H1 (cell line): ENCODE measurements at regions not wholly inside any gene's neighbourhood (a gene's known extent, or its start where the extent isn't known, plus 50 kb on each side); places are given as distances from the start of the nearest gene placed in this dataset.

Experiments
- CTCF ChIA-PET: fragments of 300-600 bp; sonication (Branson Sonifier 250); formaldehyde crosslinking; loops from one replicate; lab custom pipeline; 2021; ENCODE audit not compliant: partially characterized antibody; lab: Charles Lee
- POLR2A ChIA-PET: fragments of 300-600 bp; sonication (Branson Sonifier 250); formaldehyde crosslinking; loops from one replicate; lab custom pipeline; 2021; ENCODE audit warnings: inconsistent platforms; ENCODE audit not compliant: partially characterized antibody; lab: Charles Lee
- DNase-seq, 2 experiments: peaks; one replicate each; pipeline versions ENCODE4 v3.0.0 to v3.0.0-alpha.2; 2010 to 2022; ENCODE audit warnings: low spot score in 2 of 2, low read depth in 1 of 2, mixed read lengths in 1 of 2
- FAIRE-seq: peaks from 2 replicates; lab custom pipeline; 2011; peaks lifted over from hg19 to GRCh38; lab: Jason Lieb, UNC
- H2AFZ ChIP-seq: 2 replicates; pipeline ENCODE4 v1.8.1; 2012; ENCODE audit warnings: low read length, inconsistent platforms
- H2AK5ac ChIP-seq: 2 replicates; pipeline ENCODE4 v1.6.1; 2013; ENCODE audit warnings: low read depth, low read length
- H2BK120ac ChIP-seq: replicated peaks from 2 replicates; pipeline ENCODE3; 2013; ENCODE audit warnings: low read depth, low read length, inconsistent platforms
- H2BK12ac ChIP-seq: 2 replicates; pipeline ENCODE4 v1.6.1; 2013; ENCODE audit warnings: low read depth, low read length
- H2BK15ac ChIP-seq: 2 replicates; pipeline ENCODE4 v1.6.1; 2013; ENCODE audit warnings: low read length
- H2BK20ac ChIP-seq: 2 replicates; pipeline ENCODE4 v1.6.1; 2013; ENCODE audit warnings: low read length
- H2BK5ac ChIP-seq: 2 replicates; pipeline ENCODE4 v1.6.1; 2013; ENCODE audit warnings: low read depth, low read length
- H3K14ac ChIP-seq: 2 replicates; pipeline ENCODE4 v1.6.1; 2013; ENCODE audit warnings: inconsistent platforms; ENCODE audit not compliant: insufficient read length
- H3K18ac ChIP-seq: 2 replicates; pipeline ENCODE4 v1.6.1; 2013; ENCODE audit warnings: low read length; ENCODE audit errors: extremely low read depth
- H3K23ac ChIP-seq: 2 replicates; pipeline ENCODE4 v1.6.1; 2013; ENCODE audit warnings: inconsistent platforms; ENCODE audit not compliant: insufficient read length
- H3K23me2 ChIP-seq: 2 replicates; pipeline ENCODE4 v1.6.1; 2013; ENCODE audit warnings: low read depth, low read length
- H3K27ac ChIP-seq: 2 replicates; pipeline ENCODE4 v1.6.1; 2011; ENCODE audit warnings: low read depth, low read length, inconsistent platforms
- H3K27me3 ChIP-seq, 4 experiments: replicated peaks in 1 of 4; 1 replicate in 1 of 4; 2 replicates in 3 of 4; pipeline versions ENCODE4 v1.6.1 to v1.8.1; 2011 to 2013; ENCODE audit warnings: low read length in 3 of 4, mild to moderate bottlenecking in 3 of 4, inconsistent platforms in 2 of 4, mixed read lengths in 2 of 4, moderate library complexity in 1 of 4; ENCODE audit not compliant: control insufficient read depth in 3 of 4, insufficient read depth in 3 of 4; ENCODE audit errors: extremely low read depth in 1 of 4
- H3K36me3 ChIP-seq, 4 experiments: 2 replicates each; pipeline versions ENCODE4 v1.6.1 to v1.8.1; 2011 to 2013; ENCODE audit warnings: mild to moderate bottlenecking in 4 of 4, low read length in 3 of 4, moderate library complexity in 2 of 4, control low read depth in 1 of 4, inconsistent platforms in 1 of 4; ENCODE audit not compliant: insufficient read depth in 4 of 4, control insufficient read depth in 2 of 4
- H3K4ac ChIP-seq: replicated peaks from 2 replicates; pipeline ENCODE3; 2013; ENCODE audit warnings: low read length, low read depth, mixed read lengths, inconsistent platforms; ENCODE audit not compliant: insufficient read length
- H3K4me1 ChIP-seq, 4 experiments: replicated peaks in 1 of 4; 1 replicate in 1 of 4; 2 replicates in 3 of 4; pipeline versions ENCODE4 v1.6.1 to v1.8.1; 2011 to 2013; ENCODE audit warnings: low read length in 3 of 4, inconsistent platforms in 2 of 4, mixed read lengths in 1 of 4; ENCODE audit not compliant: insufficient read depth in 4 of 4, control insufficient read depth in 3 of 4
- H3K4me2 ChIP-seq, 2 experiments: 2 replicates each; pipeline versions ENCODE4 v1.6.1 to v1.8.1; 2011 to 2013; ENCODE audit warnings: low read depth in 2 of 2, low read length in 2 of 2, control low read depth in 1 of 2, inconsistent platforms in 1 of 2, mild to moderate bottlenecking in 1 of 2; ENCODE audit not compliant: insufficient read depth in 1 of 2
- H3K4me3 ChIP-seq, 4 experiments: fragments of 200-600, 300-600 bp in 1 of 4; sonication (generic), shearing (Covaris generic), sonication (Bioruptor Twin) in 1 of 4; 2 replicates each; pipeline versions ENCODE4 v1.5.1 to v1.8.1; 2011 to 2016; ENCODE audit warnings: low read length in 4 of 4, low read depth in 3 of 4, control low read depth in 2 of 4, inconsistent platforms in 2 of 4, mild to moderate bottlenecking in 2 of 4, mixed read lengths in 1 of 4, moderate library complexity in 1 of 4; ENCODE audit not compliant: insufficient read depth in 2 of 4; ENCODE audit errors: extremely low read depth in 1 of 4
- H3K56ac ChIP-seq: replicated peaks from 2 replicates; pipeline ENCODE3; 2013; ENCODE audit warnings: low read depth, mild to moderate bottlenecking, mixed read lengths, low read length, inconsistent platforms; ENCODE audit not compliant: insufficient read length
- H3K79me1 ChIP-seq: 2 replicates; pipeline ENCODE4 v1.6.1; 2013; ENCODE audit warnings: low read depth, low read length, control low read depth
- H3K79me2 ChIP-seq, 2 experiments: 2 replicates each; pipeline versions ENCODE4 v1.6.1 to v1.8.1; 2012 to 2013; ENCODE audit warnings: low read length in 2 of 2, mild to moderate bottlenecking in 2 of 2, inconsistent platforms in 1 of 2; ENCODE audit not compliant: insufficient read depth in 2 of 2, control insufficient read depth in 1 of 2
- H3K9ac ChIP-seq, 4 experiments: replicated peaks in 1 of 4; 1 replicate in 1 of 4; 2 replicates in 3 of 4; pipeline versions ENCODE4 v1.6.1 to v1.8.1; 2011 to 2013; ENCODE audit warnings: low read depth in 3 of 4, low read length in 3 of 4, control low read depth in 2 of 4, mild to moderate bottlenecking in 2 of 4, moderate library complexity in 2 of 4, inconsistent platforms in 1 of 4; ENCODE audit errors: extremely low read depth in 1 of 4
- H3K9me3 ChIP-seq, 2 experiments: 2 replicates each; pipeline versions ENCODE4 v1.6.1 to v1.8.1; 2012 to 2013; ENCODE audit warnings: mild to moderate bottlenecking in 2 of 2, moderate library complexity in 2 of 2, control low read depth in 1 of 2, inconsistent platforms in 1 of 2, low read depth in 1 of 2, low read length in 1 of 2, mixed read lengths in 1 of 2; ENCODE audit not compliant: insufficient read depth in 2 of 2
- H4K20me1 ChIP-seq, 2 experiments: replicated peaks in 1 of 2; 2 replicates each; pipeline versions ENCODE3 to v1.8.1; 2011 to 2013; ENCODE audit warnings: inconsistent platforms in 2 of 2, low read length in 2 of 2, mild to moderate bottlenecking in 1 of 2; ENCODE audit not compliant: insufficient read depth in 2 of 2, control insufficient read depth in 1 of 2
- H4K5ac ChIP-seq: 2 replicates; pipeline ENCODE4 v1.6.1; 2013; ENCODE audit warnings: low read length, low read depth, mixed read lengths, inconsistent platforms; ENCODE audit not compliant: insufficient read length
- H4K8ac ChIP-seq: 2 replicates; pipeline ENCODE4 v1.8.0; 2013; ENCODE audit warnings: mild to moderate bottlenecking, moderate library complexity, low read length, inconsistent platforms; ENCODE audit not compliant: insufficient read depth; ENCODE audit errors: extremely low read depth
- H4K91ac ChIP-seq: replicated peaks from 2 replicates; pipeline ENCODE3; 2013; ENCODE audit warnings: low read length, mixed read lengths, inconsistent platforms; ENCODE audit not compliant: insufficient read length
- BACH1 ChIP-seq: IDR thresholded peaks from 2 replicates; pipeline ENCODE4 v1.6.1; 2012; ENCODE audit warnings: low read length, improper control_type of control experiment
- BCL11A ChIP-seq, 2 experiments: IDR thresholded peaks; one replicate each; pipeline ENCODE4 v1.6.1; 2011; ENCODE audit warnings: low read depth in 2 of 2, low read length in 2 of 2, mild to moderate bottlenecking in 2 of 2
- CBX5 ChIP-seq: fragments of 300-800, 300-1000 bp; sonication (generic); IDR thresholded peaks from 2 replicates; pipeline ENCODE4 v1.7.1; 2016; ENCODE audit warnings: antibody characterized with exemption, low read length, low read depth
- CBX8 ChIP-seq: fragments of 300-800, 300-1000 bp; sonication (generic); IDR thresholded peaks from 2 replicates; pipeline ENCODE4 v1.7.1; 2016; ENCODE audit warnings: low read depth, low read length, borderline replicate concordance
- CEBPB ChIP-seq: IDR thresholded peaks from 2 replicates; pipeline ENCODE4 v1.6.1; 2012; ENCODE audit warnings: low read depth, low read length
- CTBP2 ChIP-seq: IDR thresholded peaks from 2 replicates; pipeline ENCODE4 v1.7.0; 2011; ENCODE audit warnings: borderline replicate concordance, mild to moderate bottlenecking, moderate library complexity, mixed read lengths, low read length; ENCODE audit not compliant: insufficient read depth, insufficient read length
- EGR1 ChIP-seq: IDR thresholded peaks from 2 replicates; pipeline ENCODE4 v1.6.1; 2011; ENCODE audit warnings: low read depth, low read length, borderline replicate concordance
- FOSL1 ChIP-seq: IDR thresholded peaks from 2 replicates; pipeline ENCODE4 v1.6.1; 2011; ENCODE audit warnings: mild to moderate bottlenecking, low read depth, low read length, moderate library complexity; ENCODE audit not compliant: insufficient read depth
- GTF2F1 ChIP-seq: IDR thresholded peaks from 2 replicates; pipeline ENCODE4 v1.6.1; 2012; ENCODE audit warnings: low read depth, low read length, improper control_type of control experiment, borderline replicate concordance
- NANOG ChIP-seq: IDR thresholded peaks from 2 replicates; pipeline ENCODE4 v1.6.1; 2011; ENCODE audit warnings: low read length, low read depth, mild to moderate bottlenecking, inconsistent platforms; ENCODE audit not compliant: insufficient read depth, poor library complexity, severe bottlenecking
- NRF1 ChIP-seq: IDR thresholded peaks from 2 replicates; pipeline ENCODE4 v1.6.1; 2011; ENCODE audit warnings: mild to moderate bottlenecking, low read depth, low read length, improper control_type of control experiment
- PHF8 ChIP-seq: fragments of 200-600 bp; sonication (generic); conservative IDR thresholded peaks from 2 replicates; pipeline ENCODE4 v1.7.1; 2012; ENCODE audit warnings: low read depth, mild to moderate bottlenecking, inconsistent platforms, low read length, moderate library complexity
- SAP30 ChIP-seq: fragments of 300-600 bp; sonication (generic); IDR thresholded peaks from 2 replicates; pipeline ENCODE4 v1.7.1; 2012; ENCODE audit warnings: low read length, moderate library complexity, mild to moderate bottlenecking, inconsistent platforms; ENCODE audit not compliant: insufficient read depth, insufficient replicate concordance
- SIX5 ChIP-seq: IDR thresholded peaks from 2 replicates; pipeline ENCODE4 v1.6.1; 2011; ENCODE audit warnings: mild to moderate bottlenecking, low read depth, low read length
- TAF1 ChIP-seq: IDR thresholded peaks from 2 replicates; pipeline ENCODE4 v1.6.1; 2011; ENCODE audit warnings: mild to moderate bottlenecking, low read depth, low read length
- WGBS, 2 experiments: shearing (Covaris generic) in 1 of 2; methylation state at CpG; one replicate each; pipeline versions ENCODE4 v1.1.6 to v1.1.7; 2013 to 2015; ENCODE audit warnings: low lambda C conversion rate in 2 of 2, mixed read lengths in 2 of 2, inconsistent platforms in 1 of 2, low coverage in 1 of 2, missing lambda C conversion rate in 1 of 2; ENCODE audit not compliant: insufficient replicate concordance in 2 of 2, insufficient coverage in 1 of 2, insufficient read length in 1 of 2; ENCODE audit errors: extremely low coverage in 1 of 2, missing lambda C conversion rate in 1 of 2; 5-methylcytosine and 5-hydroxymethylcytosine counted together
- TF ChIP-seq, protein P1 (sequence below): IDR thresholded peaks from 2 replicates; pipeline ENCODE4 v1.6.1; 2012; ENCODE audit warnings: inconsistent platforms

DNA sequence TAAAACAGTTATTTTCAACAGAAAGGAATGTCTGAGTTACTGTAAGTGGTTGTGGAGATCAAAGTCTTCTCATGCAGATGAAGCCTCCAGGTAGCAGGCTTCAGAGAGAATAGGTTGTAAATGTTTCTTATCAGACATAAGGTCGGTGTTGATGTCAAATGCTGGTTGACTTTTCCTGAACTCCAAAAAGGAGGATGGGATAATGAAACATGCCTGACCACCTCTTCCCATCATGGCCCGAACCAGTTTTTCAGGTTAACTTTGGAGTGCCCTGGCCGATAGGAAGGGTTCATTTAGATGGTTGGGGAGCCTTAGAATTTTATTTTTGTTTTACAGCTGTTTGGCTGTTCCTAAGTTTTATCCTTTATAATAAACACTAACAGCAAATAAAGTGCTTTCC, 478.4 kb downstream of the ACTL7B start:
- H2AK5ac ChIP-seq: no peak overlapping the region
- CTCF ChIA-PET: no interaction called here
- no peak overlapping the region for H3K23ac ChIP-seq
- H3K9ac ChIP-seq: no peak overlapping the region
- H3K79me1 ChIP-seq: no peaks in the 10 kb centered on the region
- no peak overlapping the region for H3K14ac ChIP-seq
- H3K79me2 ChIP-seq: no peaks in the 10 kb centered on the region
- POLR2A ChIA-PET: no interaction called here
- no peak overlapping the region for H3K27ac ChIP-seq
- no peak overlapping the region for H3K4me2 ChIP-seq
- H3K18ac ChIP-seq: no peak overlapping the region
- no peak overlapping the region for H3K4me3 ChIP-seq
- H3K4me1 ChIP-seq: no peaks in the 10 kb centered on the region
- H4K8ac ChIP-seq: no peak overlapping the region
- H2BK15ac ChIP-seq: no peak overlapping the region
- no peaks in the 10 kb centered on the region for H4K20me1 ChIP-seq
- H2BK120ac ChIP-seq: no peak overlapping the region
- H4K91ac ChIP-seq: no peak overlapping the region
- H4K5ac ChIP-seq: no peak overlapping the region
- no peak overlapping the region for H2BK20ac ChIP-seq
- H3K4ac ChIP-seq: no peak overlapping the region
- H3K9me3 ChIP-seq: no peaks in the 10 kb centered on the region
- H2AFZ ChIP-seq: no peak overlapping the region
- H3K23me2 ChIP-seq: no peaks in the 10 kb centered on the region
- no peak overlapping the region for H3K56ac ChIP-seq
- H3K27me3 ChIP-seq: no peaks in the 10 kb centered on the region
- FAIRE-seq: no peak
- H2BK5ac ChIP-seq: no peak overlapping the region
- no peaks in the 10 kb centered on the region for H3K36me3 ChIP-seq
- WGBS, 2 experiments: 90% methylated on average over 3 of the region's 3 CpGs; no CpG with 5 or more reads in 1 of the 2 experiments
- no peak overlapping the region for H2BK12ac ChIP-seq
- no peak for DNase-seq
- TF ChIP-seq SAP30 (no peak), BCL11A (IDR thresholded peaks at IDR 0.05; ENCODE audit: low read depth in 2 of 2, low read length in 2 of 2) (no peak), CEBPB (no peak), BACH1 (no peak), PHF8 (no peak), SIX5 (no peak), CTBP2 (no peak), EGR1 (no peak), CBX8 (no peak), FOSL1 (no peak), NANOG (no peak), GTF2F1 (no peak), NRF1 (no peak), CBX5 (no peak), TAF1 (no peak)
- TF ChIP-seq, protein P1, sequence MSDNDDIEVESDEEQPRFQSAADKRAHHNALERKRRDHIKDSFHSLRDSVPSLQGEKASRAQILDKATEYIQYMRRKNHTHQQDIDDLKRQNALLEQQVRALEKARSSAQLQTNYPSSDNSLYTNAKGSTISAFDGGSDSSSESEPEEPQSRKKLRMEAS: no peak
